Smooth muscle cell (in vitro differentiated cells): ENCODE measurements at regions not wholly inside any gene's neighbourhood (a gene's known extent, or its start where the extent isn't known, plus 50 kb on each side); places are given as distances from the start of the nearest gene placed in this dataset.

ENCODE experiments used
- DNase-seq: peaks from one replicate; lab custom pipeline; 2025; ENCODE audit not compliant: unreplicated experiment; lab: John Stamatoyannopoulos, UW
- H2AFZ ChIP-seq: fragments of 200-600 bp; sonication (generic); 2 replicates; pipeline ENCODE4 v1.6.0; 2016; ENCODE audit warnings: antibody characterized with exemption, low read depth, mild to moderate bottlenecking
- H3F3A ChIP-seq: fragments of 200-600 bp; sonication (generic); 2 replicates; pipeline ENCODE4 v1.6.0; 2017; ENCODE audit warnings: antibody characterized with exemption, low read depth
- H3K27ac ChIP-seq: fragments of 200-600 bp; sonication (generic); 2 replicates; pipeline ENCODE4 v1.5.1; 2016; ENCODE audit warnings: low read depth, mild to moderate bottlenecking
- H3K27me3 ChIP-seq: fragments of 200-600 bp; sonication (generic); 2 replicates; pipeline ENCODE4 v1.6.1; 2016; ENCODE audit warnings: low read depth, mild to moderate bottlenecking
- H3K36me3 ChIP-seq: fragments of 200-600 bp; sonication (generic); 2 replicates; pipeline ENCODE4 v1.5.1; 2016; ENCODE audit warnings: low read depth
- H3K4me1 ChIP-seq: fragments of 200-600 bp; sonication (generic); 2 replicates; pipeline ENCODE4 v1.5.1; 2016; ENCODE audit warnings: low read depth
- H3K4me2 ChIP-seq: fragments of 200-600 bp; sonication (generic); 2 replicates; pipeline ENCODE4 v1.6.0; 2016; ENCODE audit warnings: mild to moderate bottlenecking
- H3K4me3 ChIP-seq: fragments of 200-600 bp; sonication (generic); 2 replicates; pipeline ENCODE4 v1.5.1; 2016; ENCODE audit warnings: mild to moderate bottlenecking
- H3K79me2 ChIP-seq: fragments of 200-600 bp; sonication (generic); 2 replicates; pipeline ENCODE4 v1.6.0; 2016; ENCODE audit warnings: low read depth, mild to moderate bottlenecking
- H3K9ac ChIP-seq: fragments of 200-600 bp; sonication (generic); 2 replicates; pipeline ENCODE4 v1.6.0; 2016; ENCODE audit warnings: low read depth
- H3K9me3 ChIP-seq: fragments of 200-600 bp; sonication (generic); replicated peaks from 2 replicates; pipeline ENCODE4 v1.5.1; 2016; ENCODE audit warnings: low read depth
- H4K20me1 ChIP-seq: fragments of 200-600 bp; sonication (generic); 2 replicates; pipeline ENCODE4 v1.6.0; 2016; ENCODE audit warnings: low read depth
- WGBS: methylation state at CpG from one replicate; pipeline ENCODE4 v1.1.7; 2016; ENCODE audit warnings: low lambda C conversion rate; 5-methylcytosine and 5-hydroxymethylcytosine counted together
- TF ChIP-seq, protein P1 (sequence below): fragments of 200-600 bp; sonication (generic); IDR thresholded peaks from 2 replicates; pipeline ENCODE4 v1.5.1; 2017; ENCODE audit warnings: borderline replicate concordance, mild to moderate bottlenecking, antibody characterized with exemption; ENCODE audit not compliant: insufficient read depth, poor library complexity, severe bottlenecking

DNA sequence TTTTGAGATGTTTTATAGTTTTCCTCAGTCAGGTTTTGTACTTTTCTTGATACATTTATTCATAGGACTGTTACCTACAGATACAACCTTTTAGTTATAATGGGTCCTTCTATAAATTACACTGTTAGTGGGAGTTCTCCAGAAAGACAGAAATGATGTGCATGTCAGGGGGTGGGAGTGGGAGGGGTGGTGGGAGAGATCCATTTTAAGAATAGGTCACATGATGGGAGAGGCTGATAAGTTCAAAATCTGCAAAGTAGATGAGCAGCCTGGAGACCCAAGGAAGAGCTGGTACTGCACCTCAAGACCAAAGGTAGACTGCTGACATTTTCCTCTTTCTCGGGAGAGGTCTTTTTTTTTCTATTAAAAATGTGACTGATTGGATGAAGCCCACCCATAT is 408.0 kb upstream of the GJE1 start:
- no peak overlapping the region for H2AFZ ChIP-seq
- H3K36me3 ChIP-seq: no peaks in the 10 kb centered on the region
- no peaks in the 10 kb centered on the region for H3K79me2 ChIP-seq
- H3K4me3 ChIP-seq: no peak overlapping the region
- H4K20me1 ChIP-seq: no peaks in the 10 kb centered on the region
- no peak overlapping the region for H3K4me2 ChIP-seq
- no peaks in the 10 kb centered on the region for H3K9me3 ChIP-seq
- peaks cover 5% of the 10 kb centered on the region for H3K4me1 ChIP-seq
- no peak for DNase-seq
- TF ChIP-seq, protein P1, sequence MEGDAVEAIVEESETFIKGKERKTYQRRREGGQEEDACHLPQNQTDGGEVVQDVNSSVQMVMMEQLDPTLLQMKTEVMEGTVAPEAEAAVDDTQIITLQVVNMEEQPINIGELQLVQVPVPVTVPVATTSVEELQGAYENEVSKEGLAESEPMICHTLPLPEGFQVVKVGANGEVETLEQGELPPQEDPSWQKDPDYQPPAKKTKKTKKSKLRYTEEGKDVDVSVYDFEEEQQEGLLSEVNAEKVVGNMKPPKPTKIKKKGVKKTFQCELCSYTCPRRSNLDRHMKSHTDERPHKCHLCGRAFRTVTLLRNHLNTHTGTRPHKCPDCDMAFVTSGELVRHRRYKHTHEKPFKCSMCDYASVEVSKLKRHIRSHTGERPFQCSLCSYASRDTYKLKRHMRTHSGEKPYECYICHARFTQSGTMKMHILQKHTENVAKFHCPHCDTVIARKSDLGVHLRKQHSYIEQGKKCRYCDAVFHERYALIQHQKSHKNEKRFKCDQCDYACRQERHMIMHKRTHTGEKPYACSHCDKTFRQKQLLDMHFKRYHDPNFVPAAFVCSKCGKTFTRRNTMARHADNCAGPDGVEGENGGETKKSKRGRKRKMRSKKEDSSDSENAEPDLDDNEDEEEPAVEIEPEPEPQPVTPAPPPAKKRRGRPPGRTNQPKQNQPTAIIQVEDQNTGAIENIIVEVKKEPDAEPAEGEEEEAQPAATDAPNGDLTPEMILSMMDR: no peak
- H3K9ac ChIP-seq: no peak overlapping the region
- no peaks in the 10 kb centered on the region for H3F3A ChIP-seq
- H3K27me3 ChIP-seq: no peaks in the 10 kb centered on the region
- 100% methylated on average over 1 of the region's 1 CpG for WGBS
- no peak overlapping the region for H3K27ac ChIP-seq

DNA sequence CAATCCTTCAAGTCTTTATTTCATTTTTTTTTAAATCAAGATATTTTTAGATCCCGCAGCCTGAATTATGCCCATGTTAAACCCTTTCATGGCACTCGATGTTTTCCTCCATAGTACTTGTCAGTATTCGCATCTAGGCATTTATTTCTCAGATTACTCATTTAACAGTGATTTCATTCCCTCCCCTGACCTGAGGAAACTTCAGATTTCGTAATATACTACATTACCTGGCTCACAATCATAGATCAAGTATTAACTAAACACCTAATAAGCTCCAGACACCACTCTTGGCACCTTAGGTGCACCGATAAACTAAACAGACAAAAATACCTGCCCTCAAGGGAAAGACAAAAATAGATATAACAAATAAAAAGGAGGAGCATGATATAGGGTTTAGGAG is 413.2 kb upstream of the GJE1 start:
- TF ChIP-seq, protein P1: no peak
- Histone ChIP-seq H3K36me3 (no peaks in the 10 kb centered on the region), H3K27me3 (no peaks in the 10 kb centered on the region), H3K4me1 (no peaks in the 10 kb centered on the region), H3K9me3 (no peaks in the 10 kb centered on the region), H3K79me2 (no peaks in the 10 kb centered on the region), H3K9ac (no peak overlapping the region), H2AFZ (no peak overlapping the region), H3K4me2 (no peak overlapping the region), H3K4me3 (no peak overlapping the region), H3K27ac (no peak overlapping the region), H3F3A (no peaks in the 10 kb centered on the region), H4K20me1 (no peaks in the 10 kb centered on the region)
- 90% methylated on average over 5 of the region's 5 CpGs for WGBS
- no peak for DNase-seq

DNA sequence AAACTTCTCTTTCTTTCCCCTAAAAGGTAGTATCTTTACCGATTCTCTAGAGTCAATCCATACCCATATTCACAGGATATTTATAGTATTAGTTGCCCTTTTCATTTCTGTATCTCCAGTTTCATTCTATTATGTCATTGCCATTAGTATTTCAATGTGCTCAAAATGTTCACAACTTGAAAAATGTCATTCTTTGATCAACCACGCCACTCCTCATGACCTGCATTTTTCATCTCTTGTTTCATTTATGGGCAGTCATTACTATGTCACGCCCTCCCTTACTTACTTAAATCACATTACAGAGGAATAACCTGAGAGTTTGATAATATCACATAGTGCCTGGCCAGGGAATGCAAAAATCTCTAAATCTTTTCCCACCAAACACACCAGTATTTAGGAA is 427.3 kb upstream of the GJE1 start:
- WGBS: 95% methylated on average over 3 of the region's 3 CpGs
- no peak overlapping the region for H2AFZ ChIP-seq
- H3F3A ChIP-seq: no peaks in the 10 kb centered on the region
- no peaks in the 10 kb centered on the region for H3K27me3 ChIP-seq
- H3K4me2 ChIP-seq: no peak overlapping the region
- H3K4me3 ChIP-seq: no peak overlapping the region
- H3K9ac ChIP-seq: no peak overlapping the region
- no peaks in the 10 kb centered on the region for H3K36me3 ChIP-seq
- no peaks in the 10 kb centered on the region for H3K4me1 ChIP-seq
- no peaks in the 10 kb centered on the region for H3K79me2 ChIP-seq
- no peak for DNase-seq
- no peaks in the 10 kb centered on the region for H3K9me3 ChIP-seq
- TF ChIP-seq, protein P1: no peak
- H4K20me1 ChIP-seq: no peaks in the 10 kb centered on the region
- no peak overlapping the region for H3K27ac ChIP-seq

DNA sequence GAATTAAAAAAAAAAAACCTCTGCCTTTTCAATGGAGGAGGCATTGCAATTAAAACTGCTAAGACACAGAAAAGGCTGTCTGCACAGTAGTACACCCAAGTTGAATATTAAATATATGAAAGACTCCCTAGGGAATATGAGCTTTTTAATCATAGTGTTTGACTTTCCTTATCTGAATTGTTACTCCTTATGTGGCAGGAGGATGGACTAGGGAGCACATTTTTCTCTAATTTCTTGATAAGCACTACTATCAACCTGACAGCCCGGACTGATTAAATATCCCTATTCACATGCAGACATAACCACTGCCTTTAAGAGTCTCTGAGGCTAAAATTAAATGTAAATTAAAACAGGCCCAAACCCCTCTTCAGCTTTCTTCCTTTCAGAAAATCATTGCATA is 428.6 kb upstream of the GJE1 start:
- no peak overlapping the region for H3K4me3 ChIP-seq
- no peak for DNase-seq
- TF ChIP-seq, protein P1: no peak
- no peaks in the 10 kb centered on the region for H3F3A ChIP-seq
- no peaks in the 10 kb centered on the region for H3K79me2 ChIP-seq
- H3K36me3 ChIP-seq: no peaks in the 10 kb centered on the region
- no peaks in the 10 kb centered on the region for H3K4me1 ChIP-seq
- H3K9ac ChIP-seq: no peak overlapping the region
- no peaks in the 10 kb centered on the region for H3K27me3 ChIP-seq
- no peak overlapping the region for H3K27ac ChIP-seq
- WGBS: 100% methylated on average over 1 of the region's 1 CpG
- no peaks in the 10 kb centered on the region for H3K9me3 ChIP-seq
- H4K20me1 ChIP-seq: no peaks in the 10 kb centered on the region
- no peak overlapping the region for H3K4me2 ChIP-seq
- no peak overlapping the region for H2AFZ ChIP-seq
